Suppressor macrophage treated with lipopolysaccharide for 4 hours (primary cell): ENCODE measurements at regions not wholly inside any gene's neighbourhood (a gene's known extent, or its start where the extent isn't known, plus 50 kb on each side); places are given as distances from the start of the nearest gene placed in this dataset.
"Not testable (repeated sequence)": the region's sequence is repeated elsewhere in the genome, so short reads cannot be mapped to it uniquely, and the experiment has no call there.

Source experiments
- DNase-seq: peaks from one replicate; pipeline ENCODE4 v3.0.0-alpha.2; 2020

GRCh38 chr2:129004940-129005490 is 686.3 kb upstream of the HS6ST1 start:
- no peak for DNase-seq

- no peak for DNase-seq
These were observed 687.6 kb upstream of the HS6ST1 start for GRCh38 chr2:129006135-129006886.

- no peak for DNase-seq
These were observed 688.2 kb upstream of the HS6ST1 start for GRCh38 chr2:129006901-129007300.

- no peak for DNase-seq
These were observed 689.6 kb upstream of the HS6ST1 start for GRCh38 chr2:129008055-129008880.

- DNase-seq, result no peak
These were observed 690.4 kb upstream of the HS6ST1 start for GRCh38 chr2:129008881-129009554.

- DNase-seq, result no peak
These were observed 691.0 kb upstream of the HS6ST1 start for GRCh38 chr2:129009555-129010146.

GRCh38 chr2:129010262-129010661 is 691.6 kb upstream of the HS6ST1 start:
- no peak for DNase-seq

GRCh38 chr2:129011466-129012061 is 692.9 kb upstream of the HS6ST1 start:
- DNase-seq, result no peak

GRCh38 chr2:129014432-129014831 is 695.8 kb upstream of the HS6ST1 start:
- no peak for DNase-seq

GRCh38 chr2:129015397-129016285 is 697.0 kb upstream of the HS6ST1 start:
- no peak for DNase-seq

- no peak for DNase-seq
These were observed 698.3 kb upstream of the HS6ST1 start for GRCh38 chr2:129016972-129017371.

GRCh38 chr2:129024796-129025195 is 706.1 kb upstream of the HS6ST1 start:
- DNase-seq, result no peak

GRCh38 chr2:129035992-129036391 is 717.3 kb upstream of the HS6ST1 start:
- no peak for DNase-seq

- DNase-seq, result not testable (repeated sequence)
These were observed 725.0 kb upstream of the HS6ST1 start for GRCh38 chr2:129043677-129044076.

GRCh38 chr2:129046475-129046874 is 727.8 kb upstream of the HS6ST1 start:
- DNase-seq, result not testable (repeated sequence)

GRCh38 chr2:129050101-129050500 is 731.4 kb upstream of the HS6ST1 start:
- no peak for DNase-seq

- DNase-seq, result no peak
These were observed 736.6 kb upstream of the HS6ST1 start for GRCh38 chr2:129055242-129055641.

GRCh38 chr2:129055824-129056223 is 737.2 kb upstream of the HS6ST1 start:
- DNase-seq, result no peak

GRCh38 chr2:129056309-129056958 is 737.8 kb upstream of the HS6ST1 start:
- no peak for DNase-seq

- DNase-seq, result no peak
These were observed 738.3 kb upstream of the HS6ST1 start for GRCh38 chr2:129056959-129057317.

- no peak for DNase-seq
These were observed 740.3 kb upstream of the HS6ST1 start for GRCh38 chr2:129058981-129059380.
